HEK293 (cell line): ENCODE measurements at regions not wholly inside any gene's neighbourhood (a gene's known extent, or its start where the extent isn't known, plus 50 kb on each side); places are given as distances from the start of the nearest gene placed in this dataset.

Source experiments
- CTCF ChIA-PET: fragments of 350-600 bp; formaldehyde crosslinking; extraction: SDS; loops from one replicate; lab custom pipeline; 2021; ENCODE audit warnings: antibody characterized with exemption; lab: Yijun Ruan, JAX
- POLR2A ChIA-PET: fragments of 300-600 bp; formaldehyde crosslinking; extraction: SDS; loops from one replicate; lab custom pipeline; 2020; ENCODE audit warnings: antibody characterized with exemption, inconsistent platforms; lab: Yijun Ruan, JAX
- H3K27ac ChIP-seq: fragments of 200-500 bp; sonication (Bioruptor generic); 2 replicates; pipeline ENCODE4 v1.5.1; 2014; ENCODE audit warnings: low read depth, low read length, control low read depth, inconsistent platforms; ENCODE audit errors: extremely low read depth
- H3K36me3 ChIP-seq, 2 experiments: fragments of 200-500 bp in 1 of 2; sonication (Bioruptor generic) in 1 of 2; 1 replicate in 1 of 2; 2 replicates in 1 of 2; pipeline ENCODE4 v1.5.1; 2014 to 2017; ENCODE audit warnings: inconsistent platforms in 2 of 2, low read length in 2 of 2; ENCODE audit not compliant: control insufficient read depth in 2 of 2, insufficient read depth in 1 of 2
- H3K4me1 ChIP-seq: fragments of 200-500 bp; sonication (Bioruptor generic); 2 replicates; pipeline ENCODE4 v1.5.1; 2014; ENCODE audit warnings: mild to moderate bottlenecking, low read length, inconsistent platforms; ENCODE audit not compliant: control insufficient read depth, insufficient read depth
- H3K4me3 ChIP-seq: 2 replicates; pipeline ENCODE4 v1.5.1; 2011; ENCODE audit warnings: low read depth, mild to moderate bottlenecking, control low read depth, low read length, moderate library complexity
- H3K9me3 ChIP-seq: fragments of 200-500 bp; sonication (Bioruptor generic); 2 replicates; pipeline ENCODE4 v1.5.1; 2014; ENCODE audit warnings: low read depth, low read length, inconsistent platforms; ENCODE audit not compliant: control insufficient read depth, insufficient read depth
- BCL11B ChIP-seq: fragments of 450-650 bp; formaldehyde crosslinking; IDR thresholded peaks from 2 replicates; pipeline ENCODE4 v1.5.1; 2016; ENCODE audit warnings: low read depth, missing biosample characterization, missing genetic modification characterization
- GLIS2 ChIP-seq: fragments of 450-650 bp; formaldehyde crosslinking; IDR thresholded peaks from 2 replicates; pipeline ENCODE4 v1.5.1; 2016; ENCODE audit warnings: missing biosample characterization, missing genetic modification characterization
- KLF16 ChIP-seq: fragments of 450-650 bp; formaldehyde crosslinking; IDR thresholded peaks from 2 replicates; pipeline ENCODE4 v1.5.1; 2017; ENCODE audit warnings: missing biosample characterization, missing genetic modification characterization
- REPIN1 ChIP-seq: fragments of 450-650 bp; formaldehyde crosslinking; IDR thresholded peaks from 2 replicates; pipeline ENCODE4 v1.5.1; 2017; ENCODE audit warnings: missing biosample characterization, missing genetic modification characterization, low read depth
- SALL2 ChIP-seq: fragments of 450-650 bp; formaldehyde crosslinking; IDR thresholded peaks from 2 replicates; pipeline ENCODE4 v1.5.0; 2017; ENCODE audit warnings: missing biosample characterization, mild to moderate bottlenecking, missing genetic modification characterization, borderline replicate concordance
- SETDB1 ChIP-seq: IDR thresholded peaks from one replicate; pipeline ENCODE4 v1.6.1; 2017; ENCODE audit warnings: mild to moderate bottlenecking, low read length, moderate library complexity, mixed read lengths; ENCODE audit not compliant: insufficient read length
- ZBTB11 ChIP-seq: fragments of 450-650 bp; formaldehyde crosslinking; conservative IDR thresholded peaks from 2 replicates; pipeline ENCODE4 v1.5.1; 2016; ENCODE audit warnings: low read depth, missing biosample characterization, missing genetic modification characterization
- ZBTB17 ChIP-seq: fragments of 450-650 bp; formaldehyde crosslinking; IDR thresholded peaks from 2 replicates; pipeline ENCODE4 v1.5.1; 2016; ENCODE audit warnings: missing biosample characterization, missing genetic modification characterization
- ZNF16 ChIP-seq: fragments of 450-650 bp; formaldehyde crosslinking; IDR thresholded peaks from 2 replicates; pipeline ENCODE4 v1.5.1; 2016; ENCODE audit warnings: low read depth, missing biosample characterization, missing genetic modification characterization
- ZNF280D ChIP-seq: fragments of 450-650 bp; formaldehyde crosslinking; IDR thresholded peaks from 2 replicates; pipeline ENCODE4 v1.5.1; 2016; ENCODE audit warnings: missing biosample characterization, missing genetic modification characterization
- ZNF292 ChIP-seq: fragments of 450-650 bp; formaldehyde crosslinking; IDR thresholded peaks from 2 replicates; pipeline ENCODE4 v1.5.1; 2016; ENCODE audit warnings: low read depth, missing biosample characterization, missing genetic modification characterization, borderline replicate concordance
- ZNF335 ChIP-seq: fragments of 450-650 bp; formaldehyde crosslinking; conservative IDR thresholded peaks from 2 replicates; pipeline ENCODE4 v1.5.1; 2016; ENCODE audit warnings: missing biosample characterization, missing genetic modification characterization
- ZNF426 ChIP-seq: fragments of 450-650 bp; formaldehyde crosslinking; IDR thresholded peaks from 2 replicates; pipeline ENCODE4 v1.5.1; 2017; ENCODE audit warnings: missing biosample characterization, missing genetic modification characterization, mild to moderate bottlenecking, inconsistent platforms, moderate library complexity
- ZNF510 ChIP-seq: fragments of 450-650 bp; formaldehyde crosslinking; IDR thresholded peaks from 2 replicates; pipeline ENCODE4 v1.5.1; 2018; ENCODE audit warnings: mild to moderate bottlenecking, missing genetic modification characterization, missing biosample characterization; ENCODE audit not compliant: insufficient replicate concordance
- ZNF560 ChIP-seq: fragments of 450-650 bp; formaldehyde crosslinking; IDR thresholded peaks from 2 replicates; pipeline ENCODE4 v1.5.1; 2017; ENCODE audit warnings: missing biosample characterization, missing genetic modification characterization, borderline replicate concordance
- ZNF600 ChIP-seq: fragments of 450-650 bp; formaldehyde crosslinking; IDR thresholded peaks from 2 replicates; pipeline ENCODE4 v1.5.1; 2016; ENCODE audit warnings: missing biosample characterization, missing genetic modification characterization
- ZNF658 ChIP-seq: fragments of 450-650 bp; formaldehyde crosslinking; IDR thresholded peaks from 2 replicates; pipeline ENCODE4; 2016; ENCODE audit warnings: missing biosample characterization, missing genetic modification characterization
- ZNF747 ChIP-seq: fragments of 450-650 bp; formaldehyde crosslinking; IDR thresholded peaks from 2 replicates; pipeline ENCODE4 v1.5.1; 2016; ENCODE audit warnings: missing biosample characterization, missing genetic modification characterization
- ZNF785 ChIP-seq: fragments of 450-650 bp; formaldehyde crosslinking; IDR thresholded peaks from 2 replicates; pipeline ENCODE4 v1.5.1; 2016; ENCODE audit warnings: missing biosample characterization, missing genetic modification characterization
- ZXDB ChIP-seq: fragments of 450-650 bp; formaldehyde crosslinking; IDR thresholded peaks from 2 replicates; pipeline ENCODE4 v1.5.1; 2016; ENCODE audit warnings: missing biosample characterization, missing genetic modification characterization
- TF ChIP-seq, protein P1 (sequence below): fragments of 450-650 bp; formaldehyde crosslinking; IDR thresholded peaks from 2 replicates; pipeline ENCODE4 v1.5.1; 2016; ENCODE audit warnings: missing biosample characterization, missing genetic modification characterization, low read depth
- TF ChIP-seq, protein P2 (sequence below): fragments of 450-650 bp; formaldehyde crosslinking; IDR thresholded peaks from 2 replicates; pipeline ENCODE4 v1.5.1; 2017; ENCODE audit warnings: missing biosample characterization, missing genetic modification characterization
- TF ChIP-seq, protein P3 (sequence below): fragments of 450-650 bp; formaldehyde crosslinking; IDR thresholded peaks from 2 replicates; pipeline ENCODE4 v1.5.1; 2017; ENCODE audit warnings: missing biosample characterization, missing genetic modification characterization

GRCh38 chr15:45842151-45842550 lies 207.3 kb downstream of the SQOR start:
- Histone ChIP-seq H3K36me3 (no peaks in the 10 kb centered on the region), H3K9me3 (no peaks in the 10 kb centered on the region), H3K4me3 (no peak overlapping the region), H3K4me1 (no peaks in the 10 kb centered on the region), H3K27ac (no peak overlapping the region)
- TF ChIP-seq ZNF280D (no peak), ZNF560 (tag by site-specific recombination) (no peak), ZBTB17 (tag by site-specific recombination) (no peak), ZNF16 (no peak), ZNF335 (tag by site-specific recombination) (no peak), ZXDB (tag by site-specific recombination) (no peak), ZNF785 (tag by site-specific recombination) (no peak), ZNF292 (tag by site-specific recombination) (no peak), ZNF510 (no peak), GLIS2 (no peak), ZNF426 (no peak), ZNF600 (tag by site-specific recombination) (no peak), REPIN1 (tag by site-specific recombination) (no peak), ZNF747 (tag by site-specific recombination) (no peak), ZNF658 (no peak), SALL2 (tag by site-specific recombination) (no peak)
- TF ChIP-seq, protein P1, sequence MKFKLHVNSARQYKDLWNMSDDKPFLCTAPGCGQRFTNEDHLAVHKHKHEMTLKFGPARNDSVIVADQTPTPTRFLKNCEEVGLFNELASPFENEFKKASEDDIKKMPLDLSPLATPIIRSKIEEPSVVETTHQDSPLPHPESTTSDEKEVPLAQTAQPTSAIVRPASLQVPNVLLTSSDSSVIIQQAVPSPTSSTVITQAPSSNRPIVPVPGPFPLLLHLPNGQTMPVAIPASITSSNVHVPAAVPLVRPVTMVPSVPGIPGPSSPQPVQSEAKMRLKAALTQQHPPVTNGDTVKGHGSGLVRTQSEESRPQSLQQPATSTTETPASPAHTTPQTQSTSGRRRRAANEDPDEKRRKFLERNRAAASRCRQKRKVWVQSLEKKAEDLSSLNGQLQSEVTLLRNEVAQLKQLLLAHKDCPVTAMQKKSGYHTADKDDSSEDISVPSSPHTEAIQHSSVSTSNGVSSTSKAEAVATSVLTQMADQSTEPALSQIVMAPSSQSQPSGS (tag by site-specific recombination) = no peak
- TF ChIP-seq, protein P2, sequence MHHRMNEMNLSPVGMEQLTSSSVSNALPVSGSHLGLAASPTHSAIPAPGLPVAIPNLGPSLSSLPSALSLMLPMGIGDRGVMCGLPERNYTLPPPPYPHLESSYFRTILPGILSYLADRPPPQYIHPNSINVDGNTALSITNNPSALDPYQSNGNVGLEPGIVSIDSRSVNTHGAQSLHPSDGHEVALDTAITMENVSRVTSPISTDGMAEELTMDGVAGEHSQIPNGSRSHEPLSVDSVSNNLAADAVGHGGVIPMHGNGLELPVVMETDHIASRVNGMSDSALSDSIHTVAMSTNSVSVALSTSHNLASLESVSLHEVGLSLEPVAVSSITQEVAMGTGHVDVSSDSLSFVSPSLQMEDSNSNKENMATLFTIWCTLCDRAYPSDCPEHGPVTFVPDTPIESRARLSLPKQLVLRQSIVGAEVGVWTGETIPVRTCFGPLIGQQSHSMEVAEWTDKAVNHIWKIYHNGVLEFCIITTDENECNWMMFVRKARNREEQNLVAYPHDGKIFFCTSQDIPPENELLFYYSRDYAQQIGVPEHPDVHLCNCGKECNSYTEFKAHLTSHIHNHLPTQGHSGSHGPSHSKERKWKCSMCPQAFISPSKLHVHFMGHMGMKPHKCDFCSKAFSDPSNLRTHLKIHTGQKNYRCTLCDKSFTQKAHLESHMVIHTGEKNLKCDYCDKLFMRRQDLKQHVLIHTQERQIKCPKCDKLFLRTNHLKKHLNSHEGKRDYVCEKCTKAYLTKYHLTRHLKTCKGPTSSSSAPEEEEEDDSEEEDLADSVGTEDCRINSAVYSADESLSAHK (tag by site-specific recombination) = no peak
- TF ChIP-seq, protein P3, sequence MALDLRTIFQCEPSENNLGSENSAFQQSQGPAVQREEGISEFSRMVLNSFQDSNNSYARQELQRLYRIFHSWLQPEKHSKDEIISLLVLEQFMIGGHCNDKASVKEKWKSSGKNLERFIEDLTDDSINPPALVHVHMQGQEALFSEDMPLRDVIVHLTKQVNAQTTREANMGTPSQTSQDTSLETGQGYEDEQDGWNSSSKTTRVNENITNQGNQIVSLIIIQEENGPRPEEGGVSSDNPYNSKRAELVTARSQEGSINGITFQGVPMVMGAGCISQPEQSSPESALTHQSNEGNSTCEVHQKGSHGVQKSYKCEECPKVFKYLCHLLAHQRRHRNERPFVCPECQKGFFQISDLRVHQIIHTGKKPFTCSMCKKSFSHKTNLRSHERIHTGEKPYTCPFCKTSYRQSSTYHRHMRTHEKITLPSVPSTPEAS = no peak
- ChIA-PET POLR2A (no interaction called here), CTCF (no interaction called here)

DNA sequence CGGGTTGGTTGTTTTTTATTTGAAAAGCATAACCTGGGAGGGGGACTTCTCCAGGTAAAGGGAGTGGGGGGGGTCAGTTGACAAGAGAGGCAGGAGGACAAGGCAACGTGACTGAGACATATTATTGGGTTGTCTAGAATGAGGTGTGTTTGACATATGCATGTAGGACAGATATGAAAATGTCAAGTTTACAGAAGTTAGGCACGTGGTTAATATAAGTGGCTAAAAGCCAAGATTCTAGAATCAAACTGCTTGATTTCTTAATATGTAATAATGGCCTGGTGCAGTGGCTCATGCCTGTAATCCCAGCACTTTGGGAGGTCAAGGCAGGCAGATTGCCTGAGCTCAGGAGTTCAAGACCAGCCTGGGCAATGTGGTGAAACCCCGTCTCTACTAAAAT lies 212.8 kb downstream of the SQOR start:
- POLR2A ChIA-PET = interaction anchor here (0.6 kb wide), 1 partner anchor 21 kb away, joined by 3 read pairs; no protein-coding TSS in a partner anchor
- H3K36me3 ChIP-seq = no peaks in the 10 kb centered on the region
- no peak overlapping the region for H3K27ac ChIP-seq
- no peak overlapping the region for H3K4me3 ChIP-seq
- no peaks in the 10 kb centered on the region for H3K4me1 ChIP-seq
- H3K9me3 ChIP-seq = no peaks in the 10 kb centered on the region
- CTCF ChIA-PET = no interaction called here
- no peak for TF ChIP-seq SETDB1
- TF ChIP-seq ZNF426 = no peak
- no peak for TF ChIP-seq ZBTB11 (tag by site-specific recombination)
- TF ChIP-seq BCL11B (tag by site-specific recombination) = no peak
- TF ChIP-seq KLF16 (tag by site-specific recombination) = no peak
